ENCODE measurements at regions not wholly inside any gene's neighbourhood (a gene's known extent, or its start where the extent isn't known, plus 50 kb on each side); places are given as distances from the start of the nearest gene placed in this dataset.

DNA sequence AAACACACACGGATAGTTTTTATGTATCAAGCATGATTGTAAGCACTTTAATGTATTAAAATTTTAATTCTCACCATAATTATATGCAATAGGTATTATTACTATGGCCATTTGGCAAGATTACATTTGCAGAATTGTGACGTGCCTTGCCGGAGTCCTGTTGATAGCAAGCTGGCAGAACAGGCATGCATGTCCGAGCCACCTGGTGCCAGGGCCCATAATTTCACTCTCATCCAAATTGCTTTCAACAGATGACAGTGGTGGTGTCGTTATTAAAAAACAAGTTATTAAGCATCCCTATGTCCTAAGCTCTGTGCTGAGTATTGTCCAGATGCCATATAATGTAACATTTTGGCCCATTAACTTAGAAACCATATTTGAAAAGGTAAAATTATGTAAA lies 374.3 kb downstream of the FOXO1 start (continued):
- TF ChIP-seq NFE2 (IDR thresholded peaks at IDR 0.05; ENCODE audit: low read depth) (no peak), PHF20 (IDR thresholded peaks at IDR 0.05; ENCODE audit: partially characterized antibody) (no peak), HEY1 (CRISPR knock-in tag; IDR thresholded peaks at IDR 0.05; ENCODE audit: borderline replicate concordance) (no peak), RBM34 (IDR thresholded peaks at IDR 0.05; ENCODE audit: borderline replicate concordance, insufficient read depth, low read length) (no peak), CREBBP (IDR thresholded peaks at IDR 0.05; ENCODE audit: low read depth, low read length) (no peak), RREB1 (CRISPR knock-in tag; IDR thresholded peaks at IDR 0.05) (no peak), ZNF274 (IDR thresholded peaks at IDR 0.05; ENCODE audit: borderline replicate concordance, low read depth, low read length) (no peak), KHSRP (IDR thresholded peaks at IDR 0.05) (no peak), ZNF217 (CRISPR knock-in tag; IDR thresholded peaks at IDR 0.05) (no peak), TAF7 (tag; IDR thresholded peaks at IDR 0.05) (no peak), SREBF1 (IDR thresholded peaks at IDR 0.05; ENCODE audit: borderline replicate concordance, low read depth, low read length) (no peak)
